Skin epidermis (tissue), 12 donors: ENCODE measurements at regions not wholly inside any gene's neighbourhood (a gene's known extent, or its start where the extent isn't known, plus 50 kb on each side); places are given as distances from the start of the nearest gene placed in this dataset.

Source experiments
- H3K27ac ChIP-seq, 21 experiments: fragments of 200-600 bp; sonication (generic) in 11 of 21; one replicate each; pipeline ENCODE4 v1.5.0; 2020; ENCODE audit warnings: mild to moderate bottlenecking in 3 of 21, inconsistent platforms in 2 of 21, moderate library complexity in 2 of 21
- H3K4me3 ChIP-seq, 7 experiments: fragments of 200-600 bp; sonication (generic) in 2 of 7; one replicate each; pipeline ENCODE4 v1.5.0; 2020; ENCODE audit warnings: inconsistent platforms in 2 of 7, mild to moderate bottlenecking in 2 of 7, moderate library complexity in 1 of 7

- Histone ChIP-seq H3K4me3 (no peak overlapping the region), H3K27ac (peak overlapping the region in 1 of 21 experiments; percentile 25)
Observed at GRCh38 chr15:47824147-47824546, 106.8 kb downstream of the SEMA6D start.

GRCh38 chr15:47829667-47830066 lies 112.4 kb downstream of the SEMA6D start:
- Histone ChIP-seq H3K27ac (no peak overlapping the region), H3K4me3 (no peak overlapping the region)

- H3K4me3 ChIP-seq = no peak overlapping the region
- H3K27ac ChIP-seq = no peak overlapping the region
Observed at GRCh38 chr15:47834093-47834492, 116.8 kb downstream of the SEMA6D start.

- no peak overlapping the region for H3K27ac ChIP-seq
- H3K4me3 ChIP-seq = no peak overlapping the region
Observed at GRCh38 chr15:47839233-47839825, 122.0 kb downstream of the SEMA6D start.

GRCh38 chr15:47843124-47843663 lies 125.9 kb downstream of the SEMA6D start:
- H3K4me3 ChIP-seq = no peak overlapping the region
- H3K27ac ChIP-seq = no peak overlapping the region

GRCh38 chr15:47844437-47844836 lies 127.1 kb downstream of the SEMA6D start:
- no peak overlapping the region for H3K27ac ChIP-seq

GRCh38 chr15:47846128-47846868 lies 129.0 kb downstream of the SEMA6D start:
- H3K4me3 ChIP-seq = no peak overlapping the region
- no peak overlapping the region for H3K27ac ChIP-seq

More at GRCh38 chr15:47844437-47844836, 127.1 kb downstream of the SEMA6D start:
- H3K4me3 ChIP-seq = no peak overlapping the region

- H3K27ac ChIP-seq = no peak overlapping the region
- H3K4me3 ChIP-seq = no peak overlapping the region
Observed at GRCh38 chr15:47846876-47847275, 129.6 kb downstream of the SEMA6D start.

GRCh38 chr15:47856071-47856470 lies 138.8 kb downstream of the SEMA6D start:
- no peak overlapping the region for H3K27ac ChIP-seq

GRCh38 chr15:47857014-47857775 lies 139.9 kb downstream of the SEMA6D start:
- H3K4me3 ChIP-seq = no peak overlapping the region
- no peak overlapping the region for H3K27ac ChIP-seq

More at GRCh38 chr15:47856071-47856470, 138.8 kb downstream of the SEMA6D start:
- no peak overlapping the region for H3K4me3 ChIP-seq

- Histone ChIP-seq H3K27ac (no peak overlapping the region), H3K4me3 (no peak overlapping the region)
Observed at GRCh38 chr15:47857776-47858167, 140.5 kb downstream of the SEMA6D start.

- Histone ChIP-seq H3K27ac (no peak overlapping the region), H3K4me3 (no peak overlapping the region)
Observed at GRCh38 chr15:47861111-47861903, 144.0 kb downstream of the SEMA6D start.

GRCh38 chr15:47862402-47862801 lies 145.1 kb downstream of the SEMA6D start:
- no peak overlapping the region for H3K27ac ChIP-seq
- no peak overlapping the region for H3K4me3 ChIP-seq

- Histone ChIP-seq H3K27ac (no peak overlapping the region), H3K4me3 (no peak overlapping the region)
Observed at GRCh38 chr15:47866446-47866845, 149.1 kb downstream of the SEMA6D start.

GRCh38 chr15:47870300-47870955 lies 153.1 kb downstream of the SEMA6D start:
- Histone ChIP-seq H3K4me3 (no peak overlapping the region), H3K27ac (peak overlapping the region in 2 of 21 experiments; percentile 39 to 73)

- Histone ChIP-seq H3K4me3 (no peak overlapping the region), H3K27ac (peak overlapping the region in 3 of 21 experiments; percentile 39 to 73 (median 60))
Observed at GRCh38 chr15:47870956-47871625, 153.8 kb downstream of the SEMA6D start.

- peak overlapping the region in 3 of 21 experiments; percentile 8 to 60 (median 26) for H3K27ac ChIP-seq
- H3K4me3 ChIP-seq = no peak overlapping the region
Observed at GRCh38 chr15:47872208-47872607, 154.9 kb downstream of the SEMA6D start.

GRCh38 chr15:47872869-47873432 lies 155.6 kb downstream of the SEMA6D start:
- H3K27ac ChIP-seq = no peak overlapping the region
- H3K4me3 ChIP-seq = no peak overlapping the region
